Loucy (cell line): ENCODE measurements at regions not wholly inside any gene's neighbourhood (a gene's known extent, or its start where the extent isn't known, plus 50 kb on each side); places are given as distances from the start of the nearest gene placed in this dataset.
A peak's percentile ranks its signal among the peaks of the same experiment; 100 is the strongest.

ENCODE experiments used
- H2AFZ ChIP-seq: fragments of 200-600 bp; sonication (generic); 2 replicates; pipeline ENCODE4 v1.6.0; 2016; ENCODE audit warnings: antibody characterized with exemption, mild to moderate bottlenecking, low read length, moderate library complexity
- H3F3A ChIP-seq: fragments of 200-600 bp; 2 replicates; pipeline ENCODE4 v1.6.0; 2016; ENCODE audit warnings: antibody characterized with exemption, low read depth, mild to moderate bottlenecking
- H3K27me3 ChIP-seq: fragments of 200-600 bp; sonication (generic); 2 replicates; pipeline ENCODE4 v1.6.1; 2014; ENCODE audit warnings: low read length, mild to moderate bottlenecking; ENCODE audit not compliant: insufficient read depth, poor library complexity, severe bottlenecking
- H3K36me3 ChIP-seq: fragments of 200-600 bp; sonication (generic); 2 replicates; pipeline ENCODE4 v1.6.1; 2016; ENCODE audit warnings: low read length; ENCODE audit not compliant: insufficient read depth
- H3K4me1 ChIP-seq: fragments of 200-600 bp; sonication (generic); 2 replicates; pipeline ENCODE4 v1.5.1; 2014; ENCODE audit warnings: low read length, mild to moderate bottlenecking; ENCODE audit not compliant: insufficient read depth, poor library complexity, severe bottlenecking
- H3K4me2 ChIP-seq: fragments of 200-600 bp; sonication (generic); 2 replicates; pipeline ENCODE4 v1.6.0; 2014; ENCODE audit warnings: antibody characterized with exemption, low read length, low read depth, mild to moderate bottlenecking; ENCODE audit not compliant: poor library complexity, severe bottlenecking
- H3K4me3 ChIP-seq: fragments of 200-600 bp; sonication (generic); 2 replicates; pipeline ENCODE4 v1.5.1; 2014; ENCODE audit warnings: low read length, mild to moderate bottlenecking, mixed read lengths; ENCODE audit not compliant: poor library complexity, severe bottlenecking
- H3K79me2 ChIP-seq: fragments of 200-600 bp; sonication (generic); 2 replicates; pipeline ENCODE4 v1.6.1; 2014; ENCODE audit warnings: low read length; ENCODE audit not compliant: insufficient read depth
- H3K9ac ChIP-seq: fragments of 200-600 bp; sonication (generic); 2 replicates; pipeline ENCODE4 v1.6.0; 2014; ENCODE audit warnings: mild to moderate bottlenecking, low read depth, low read length, moderate library complexity; ENCODE audit not compliant: poor library complexity, severe bottlenecking
- H3K9me2 ChIP-seq: fragments of 200-600 bp; sonication (generic); replicated peaks from 2 replicates; pipeline ENCODE4 v1.6.1; 2016; ENCODE audit warnings: low read depth, low read length, mixed read lengths
- H3K9me3 ChIP-seq: fragments of 200-600 bp; sonication (generic); 2 replicates; pipeline ENCODE4 v1.6.1; 2014; ENCODE audit warnings: mild to moderate bottlenecking, antibody characterized with exemption, low read length, low read depth; ENCODE audit not compliant: insufficient read depth
- H4K20me1 ChIP-seq: fragments of 200-600 bp; sonication (generic); 2 replicates; pipeline ENCODE4 v1.6.0; 2014; ENCODE audit warnings: antibody characterized with exemption, low read length, mild to moderate bottlenecking; ENCODE audit not compliant: insufficient read depth, poor library complexity, severe bottlenecking
- CTCF ChIP-seq: fragments of 200-600 bp; sonication (generic); conservative IDR thresholded peaks from 2 replicates; pipeline ENCODE4 v1.5.1; 2014; ENCODE audit warnings: mild to moderate bottlenecking, antibody characterized with exemption, low read length
- EZH2phosphoT487 ChIP-seq: fragments of 200-600 bp; IDR thresholded peaks from 2 replicates; pipeline ENCODE4 v1.6.1; 2018; ENCODE audit warnings: antibody characterized with exemption, mild to moderate bottlenecking, moderate library complexity, borderline replicate concordance

DNA sequence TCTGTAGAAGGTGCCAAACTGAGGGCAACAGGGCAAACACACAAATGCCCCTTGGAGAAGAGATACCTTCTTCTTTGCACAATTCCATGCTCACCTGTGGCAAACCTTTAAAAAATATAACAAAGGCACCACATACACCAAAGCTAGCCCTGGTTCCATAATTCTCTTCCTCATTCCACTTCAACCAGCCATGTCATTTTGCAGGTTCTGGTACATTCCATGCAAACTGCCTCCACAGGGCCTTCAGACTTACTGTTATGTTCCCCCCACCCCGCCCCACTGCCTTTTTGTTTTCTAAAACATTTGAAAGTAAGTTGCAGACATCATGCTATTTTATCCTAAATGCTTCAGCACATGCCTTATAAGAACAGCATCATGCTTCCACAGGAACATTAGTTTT lies 269.0 kb downstream of the NSUN3 start:
- Histone ChIP-seq H3K79me2 (no peaks in the 10 kb centered on the region), H3K9me2 (no peaks in the 10 kb centered on the region), H2AFZ (no peak overlapping the region), H3K4me2 (no peak overlapping the region), H3K4me1 (no peaks in the 10 kb centered on the region), H3F3A (no peaks in the 10 kb centered on the region), H3K27me3 (no peaks in the 10 kb centered on the region), H3K36me3 (no peaks in the 10 kb centered on the region), H3K9ac (no peak overlapping the region), H4K20me1 (no peaks in the 10 kb centered on the region), H3K4me3 (no peak overlapping the region), H3K9me3 (no peaks in the 10 kb centered on the region)
- TF ChIP-seq CTCF: no peak

- Histone ChIP-seq H3K4me3 (no peak overlapping the region), H4K20me1 (no peaks in the 10 kb centered on the region), H3K27me3 (no peaks in the 10 kb centered on the region), H3K4me2 (no peak overlapping the region), H3K79me2 (no peaks in the 10 kb centered on the region), H2AFZ (no peak overlapping the region; the same call in 1 of the 2 replicates), H3K9me3 (no peaks in the 10 kb centered on the region), H3K9ac (no peak overlapping the region), H3K9me2 (no peaks in the 10 kb centered on the region), H3K4me1 (no peaks in the 10 kb centered on the region), H3F3A (no peaks in the 10 kb centered on the region), H3K36me3 (no peaks in the 10 kb centered on the region)
- TF ChIP-seq CTCF (peak; percentile 53), EZH2phosphoT487 (no peak)
Measured at GRCh38 chr3:94336046-94336753, 273.3 kb downstream of the NSUN3 start.

GRCh38 chr3:94345101-94345500 lies 282.2 kb downstream of the NSUN3 start:
- no peak overlapping the region for H3K4me3 ChIP-seq
- H4K20me1 ChIP-seq: no peaks in the 10 kb centered on the region
- no peak for TF ChIP-seq EZH2phosphoT487
- TF ChIP-seq CTCF: no peak
- H3K4me1 ChIP-seq: no peaks in the 10 kb centered on the region
- H3K79me2 ChIP-seq: no peaks in the 10 kb centered on the region
- no peaks in the 10 kb centered on the region for H3K36me3 ChIP-seq
- no peaks in the 10 kb centered on the region for H3K9me2 ChIP-seq
- H3F3A ChIP-seq: no peaks in the 10 kb centered on the region
- no peak overlapping the region for H2AFZ ChIP-seq
- H3K27me3 ChIP-seq: no peaks in the 10 kb centered on the region
- no peak overlapping the region for H3K9ac ChIP-seq
- no peaks in the 10 kb centered on the region for H3K9me3 ChIP-seq
- H3K4me2 ChIP-seq: no peak overlapping the region
